ENCODE measurements at regions not wholly inside any gene's neighbourhood (a gene's known extent, or its start where the extent isn't known, plus 50 kb on each side); places are given as distances from the start of the nearest gene placed in this dataset.

GRCh38 chr4:126748736-126749135, 884.0 kb upstream of the INTU start:
- Histone ChIP-seq H3K36me3 (no peaks in the 10 kb centered on the region), H3K27ac (no peak overlapping the region), H3K27me3 (replicated peaks in 1 of 7) (no peaks in the 10 kb centered on the region), H3K4me3 (no peak overlapping the region), H3K4me1 (no peaks in the 10 kb centered on the region), H3K9me3 (peaks cover 0 to 30% (median 16%) of the 10 kb centered on the region in 8 donors)
- no peak for DNase-seq
- 59 to 94% (median 71%) methylated on average over 3 of the region's 3 CpGs for WGBS, 5 donors
- TF ChIP-seq POLR2A (IDR thresholded peaks at IDR 0.05) (no peak), CTCF (IDR thresholded peaks at IDR 0.05 in 8 of 11, conservative IDR thresholded peaks at IDR 0.05 in 3 of 11) (no peak)
- intact Hi-C loops (cut with DNase I; ENCODE audit: low total_unique reads) = no loop called here

- no peak overlapping the region for H3K27ac ChIP-seq
- H3K27me3 ChIP-seq (replicated peaks in 1 of 7) = no peaks in the 10 kb centered on the region
- no peaks in the 10 kb centered on the region for H3K36me3 ChIP-seq
- H3K4me1 ChIP-seq = no peaks in the 10 kb centered on the region
- intact Hi-C loops (cut with DNase I; ENCODE audit: low total_unique reads) = no loop called here
- no peak for DNase-seq
- H3K4me3 ChIP-seq = no peak overlapping the region
- TF ChIP-seq POLR2AphosphoS5 (IDR thresholded peaks at IDR 0.05) (no peak), POLR2A (IDR thresholded peaks at IDR 0.05) (no peak), CTCF (IDR thresholded peaks at IDR 0.05 in 8 of 11, conservative IDR thresholded peaks at IDR 0.05 in 3 of 11) (no peak)
- peaks cover 0 to 20% (median 5%) of the 10 kb centered on the region in 8 donors for H3K9me3 ChIP-seq
- WGBS, 5 donors = 48 to 61% (median 54%) methylated on average over 2 of the region's 2 CpGs
These were observed 882.0 kb upstream of the INTU start for GRCh38 chr4:126750723-126751122.

- Histone ChIP-seq H3K4me1 (no peaks in the 10 kb centered on the region), H3K4me3 (no peak overlapping the region), H3K9me3 (peaks cover 0 to 9% (median 2%) of the 10 kb centered on the region in 8 donors), H3K36me3 (no peaks in the 10 kb centered on the region), H3K27me3 (replicated peaks in 1 of 7) (no peaks in the 10 kb centered on the region), H3K27ac (no peak overlapping the region)
- no peak for DNase-seq
- WGBS, 5 donors = 47 to 72% (median 64%) methylated on average over 5 of the region's 5 CpGs
- TF ChIP-seq POLR2A (IDR thresholded peaks at IDR 0.05) (no peak), CTCF (IDR thresholded peaks at IDR 0.05 in 8 of 11, conservative IDR thresholded peaks at IDR 0.05 in 3 of 11) (no peak), POLR2AphosphoS5 (IDR thresholded peaks at IDR 0.05) (no peak)
- intact Hi-C loops (cut with DNase I; ENCODE audit: low total_unique reads) = no loop called here
These were observed 880.6 kb upstream of the INTU start for GRCh38 chr4:126752126-126752525.

- H3K4me3 ChIP-seq = no peak overlapping the region
- WGBS, 5 donors = 67 to 80% (median 71%) methylated on average over 4 of the region's 4 CpGs
- TF ChIP-seq CTCF (IDR thresholded peaks at IDR 0.05 in 8 of 11, conservative IDR thresholded peaks at IDR 0.05 in 3 of 11) (no peak), POLR2A (IDR thresholded peaks at IDR 0.05) (no peak), POLR2AphosphoS5 (IDR thresholded peaks at IDR 0.05) (no peak)
- H3K27me3 ChIP-seq (replicated peaks in 1 of 7) = no peaks in the 10 kb centered on the region
- intact Hi-C loops (cut with DNase I; ENCODE audit: low total_unique reads) = no loop called here
- no peak overlapping the region for H3K27ac ChIP-seq
- H3K9me3 ChIP-seq = peaks cover 0 to 9% (median 2%) of the 10 kb centered on the region in 8 donors
- no peaks in the 10 kb centered on the region for H3K36me3 ChIP-seq
- DNase-seq = no peak
- H3K4me1 ChIP-seq = no peaks in the 10 kb centered on the region
These were observed 880.1 kb upstream of the INTU start for GRCh38 chr4:126752702-126753101.

Measured in spleen (tissue), 11 donors.